HFFc6 (cell line): ENCODE measurements at regions not wholly inside any gene's neighbourhood (a gene's known extent, or its start where the extent isn't known, plus 50 kb on each side); places are given as distances from the start of the nearest gene placed in this dataset.

Experiments used
- DNase-seq: peaks from one replicate; pipeline ENCODE4 v3.0.0-alpha.2; 2018
- H3K27ac Mint-ChIP-seq: 2 replicates; pipeline ENCODE4 v1.8.0; 2020; ENCODE audit warnings: mild to moderate bottlenecking, mixed read lengths
- H3K27me3 Mint-ChIP-seq: 2 replicates; pipeline ENCODE4 v1.8.0; 2021; ENCODE audit warnings: mild to moderate bottlenecking, moderate library complexity, mixed read lengths; ENCODE audit not compliant: insufficient read depth
- H3K36me3 Mint-ChIP-seq: 2 replicates; pipeline ENCODE4 v1.8.0; 2021; ENCODE audit warnings: low read depth, mixed read lengths
- H3K4me1 Mint-ChIP-seq: 2 replicates; pipeline ENCODE4 v1.8.0; 2020; ENCODE audit warnings: low read depth, mixed read lengths
- H3K4me3 Mint-ChIP-seq: 2 replicates; pipeline ENCODE4 v1.8.0; 2020; ENCODE audit warnings: mild to moderate bottlenecking, moderate library complexity, mixed read lengths
- H3K9me3 Mint-ChIP-seq: 2 replicates; pipeline ENCODE4 v1.8.0; 2020; ENCODE audit warnings: mild to moderate bottlenecking, mixed read lengths
- CTCF ChIP-seq: fragments of 200-600 bp; sonication (generic); IDR thresholded peaks from 2 replicates; pipeline ENCODE4 v1.5.0; 2021; ENCODE audit warnings: antibody characterized with exemption, mild to moderate bottlenecking

GRCh38 chr13:99900960-99901359, 70.6 kb downstream of the ZIC5 start:
- 0 out of 2 replicates have a peak, but pooled peaks cover 8% of the 10 kb centered on the region for H3K4me1 Mint-ChIP-seq
- no peaks in the 10 kb centered on the region for H3K36me3 Mint-ChIP-seq
- H3K27ac Mint-ChIP-seq, result no peak overlapping the region
- no peak for TF ChIP-seq CTCF
- H3K4me3 Mint-ChIP-seq, result no peak overlapping the region
- H3K27me3 Mint-ChIP-seq, result peaks cover 48% of the 10 kb centered on the region
- no peak for DNase-seq
- no peaks in the 10 kb centered on the region for H3K9me3 Mint-ChIP-seq

DNA sequence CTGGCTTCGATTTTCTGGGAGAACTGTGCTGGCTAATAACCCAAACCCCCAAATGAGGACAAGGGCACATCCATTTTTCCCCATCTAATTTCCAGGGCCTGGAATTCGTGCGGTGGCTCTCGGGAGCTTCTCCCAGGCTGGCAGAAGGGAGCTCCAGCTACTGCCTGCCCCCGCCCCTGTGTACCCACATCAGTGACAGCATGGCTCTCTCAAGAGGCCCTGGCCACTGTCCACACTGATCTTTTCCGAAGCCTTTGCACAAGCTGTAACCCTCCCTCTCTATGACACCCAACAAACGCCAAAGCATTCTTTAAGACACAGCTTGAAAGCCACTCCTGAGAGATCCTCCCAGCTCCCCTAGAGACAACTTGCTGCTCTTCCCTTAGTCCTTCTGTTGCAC, 73.1 kb downstream of the ZIC5 start:
- H3K36me3 Mint-ChIP-seq, result no peaks in the 10 kb centered on the region
- no peak overlapping the region for H3K4me3 Mint-ChIP-seq
- H3K4me1 Mint-ChIP-seq, result 0 out of 2 replicates have a peak, but pooled peaks cover 13% of the 10 kb centered on the region
- peaks cover 4% of the 10 kb centered on the region; the same call in 1 of the 2 replicates for H3K9me3 Mint-ChIP-seq
- TF ChIP-seq CTCF, result no peak
- no peak for DNase-seq
- no peak overlapping the region for H3K27ac Mint-ChIP-seq
- H3K27me3 Mint-ChIP-seq, result peaks cover 36% of the 10 kb centered on the region

- Mint-ChIP-seq H3K36me3 (no peaks in the 10 kb centered on the region), H3K4me1 (peaks cover 13% of the 10 kb centered on the region; the same call in 1 of the 2 replicates), H3K27me3 (peaks cover 31% of the 10 kb centered on the region), H3K27ac (no peak overlapping the region), H3K9me3 (peaks cover 4% of the 10 kb centered on the region; the same call in 1 of the 2 replicates), H3K4me3 (no peak overlapping the region)
- TF ChIP-seq CTCF, result no peak
- no peak for DNase-seq
Measured at GRCh38 chr13:99897076-99897440, 74.5 kb downstream of the ZIC5 start.

- Mint-ChIP-seq H3K4me1 (peaks cover 13% of the 10 kb centered on the region; the same call in 1 of the 2 replicates), H3K4me3 (no peak overlapping the region), H3K36me3 (no peaks in the 10 kb centered on the region), H3K27ac (no peak overlapping the region), H3K9me3 (peaks cover 4% of the 10 kb centered on the region; the same call in 1 of the 2 replicates), H3K27me3 (peaks cover 32% of the 10 kb centered on the region)
- no peak for TF ChIP-seq CTCF
- DNase-seq, result no peak
Measured at GRCh38 chr13:99896369-99897075, 75.0 kb downstream of the ZIC5 start.

DNA sequence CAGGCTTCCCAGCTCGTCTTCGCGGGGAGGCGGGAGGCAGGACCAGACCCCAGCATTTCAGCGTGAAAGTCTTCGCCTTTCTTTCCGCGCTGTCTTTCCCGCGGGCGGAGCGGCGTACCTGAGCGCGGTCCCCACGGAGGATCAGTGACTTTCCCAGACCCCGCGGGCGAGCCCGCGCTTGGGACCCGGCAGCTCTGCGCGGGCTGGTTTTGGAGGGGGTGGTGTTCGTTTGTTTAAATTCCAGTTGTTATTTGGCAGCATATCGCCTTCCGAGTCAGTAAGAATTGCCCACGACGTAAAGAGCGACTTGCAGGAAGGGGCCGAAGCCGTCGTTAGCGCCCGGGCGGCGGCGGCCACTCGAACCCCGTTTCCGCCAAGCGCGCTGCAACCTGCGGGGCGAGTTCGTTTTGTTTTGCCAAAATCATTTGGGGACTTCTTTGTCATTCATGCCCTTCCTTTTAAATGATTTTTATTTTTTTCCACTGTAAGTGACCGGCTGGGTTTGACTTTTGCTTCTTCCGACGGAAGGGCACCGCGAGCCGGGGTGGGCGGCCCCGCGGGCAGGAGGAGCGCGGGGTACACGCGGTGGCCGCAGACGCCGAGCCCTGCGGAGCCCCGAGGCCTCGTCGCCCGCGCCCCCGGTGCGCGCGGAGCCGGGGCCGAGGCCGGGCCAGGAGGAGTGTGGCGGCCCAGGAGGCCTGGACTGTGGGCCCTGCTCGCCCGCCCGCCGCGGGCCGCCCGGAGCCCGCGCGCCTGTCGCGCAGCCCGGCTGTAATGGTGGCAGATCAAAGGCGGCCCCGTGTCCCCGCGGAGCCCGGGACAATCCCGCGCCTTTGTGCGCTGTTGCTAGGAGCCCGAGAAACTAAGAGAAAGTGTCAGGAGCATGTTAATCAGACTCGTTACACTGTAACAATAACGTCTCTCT, 75.9 kb downstream of the ZIC5 start:
- no peak overlapping the region for H3K4me3 Mint-ChIP-seq
- peaks cover 13% of the 10 kb centered on the region; the same call in 1 of the 2 replicates for H3K4me1 Mint-ChIP-seq
- H3K27me3 Mint-ChIP-seq, result peaks cover 33% of the 10 kb centered on the region
- no peak for DNase-seq
- TF ChIP-seq CTCF, result no peak
- no peaks in the 10 kb centered on the region for H3K36me3 Mint-ChIP-seq
- peaks cover 4% of the 10 kb centered on the region; the same call in 1 of the 2 replicates for H3K9me3 Mint-ChIP-seq
- no peak overlapping the region for H3K27ac Mint-ChIP-seq
